Endodermal cell (in vitro differentiated cells): ENCODE measurements at regions not wholly inside any gene's neighbourhood (a gene's known extent, or its start where the extent isn't known, plus 50 kb on each side); places are given as distances from the start of the nearest gene placed in this dataset.

Experiments
- DNase-seq: peaks from one replicate; pipeline ENCODE4 v3.0.0-alpha.2; 2017
- H3K27ac ChIP-seq: 2 replicates; pipeline ENCODE4 v1.5.1; 2013; ENCODE audit warnings: mild to moderate bottlenecking, low read depth, low read length, moderate library complexity
- H3K27me3 ChIP-seq: 2 replicates; pipeline ENCODE4 v1.6.1; 2013; ENCODE audit warnings: mild to moderate bottlenecking, low read length, moderate library complexity; ENCODE audit not compliant: insufficient read depth, control insufficient read depth, poor library complexity, severe bottlenecking
- H3K36me3 ChIP-seq: 2 replicates; pipeline ENCODE4 v1.7.0; 2013; ENCODE audit warnings: mild to moderate bottlenecking, low read length, moderate library complexity; ENCODE audit not compliant: control insufficient read depth, insufficient read depth
- H3K4me1 ChIP-seq: one replicate; pipeline ENCODE4 v1.7.0; 2013; ENCODE audit warnings: low read length; ENCODE audit not compliant: control insufficient read depth, insufficient read depth
- H3K4me3 ChIP-seq: 2 replicates; pipeline ENCODE4 v1.5.1; 2013; ENCODE audit warnings: mild to moderate bottlenecking, low read length, moderate library complexity
- H3K9ac ChIP-seq: 2 replicates; pipeline ENCODE4 v1.6.1; 2013; ENCODE audit warnings: mild to moderate bottlenecking, low read length, moderate library complexity; ENCODE audit not compliant: poor library complexity, severe bottlenecking; ENCODE audit errors: extremely low read depth
- H3K9me3 ChIP-seq: 2 replicates; pipeline ENCODE4 v1.6.1; 2013; ENCODE audit warnings: mild to moderate bottlenecking, low read length, moderate library complexity; ENCODE audit not compliant: control insufficient read depth
- H3K27ac Mint-ChIP-seq: 2 replicates; pipeline ENCODE4 v1.8.0; 2020; ENCODE audit warnings: mixed read lengths
- H3K27me3 Mint-ChIP-seq: 2 replicates; pipeline ENCODE4 v1.8.0; 2021; ENCODE audit warnings: mild to moderate bottlenecking, mixed read lengths; ENCODE audit not compliant: insufficient read depth
- H3K36me3 Mint-ChIP-seq: 2 replicates; pipeline ENCODE4 v1.8.0; 2020; ENCODE audit warnings: low read depth, mixed read lengths
- H3K4me1 Mint-ChIP-seq: 2 replicates; pipeline ENCODE4 v1.8.0; 2020; ENCODE audit warnings: mixed read lengths
- H3K4me3 Mint-ChIP-seq: 2 replicates; pipeline ENCODE4 v1.8.0; 2020; ENCODE audit warnings: mild to moderate bottlenecking, moderate library complexity, mixed read lengths
- H3K9me3 Mint-ChIP-seq: 2 replicates; pipeline ENCODE4 v1.8.0; 2020; ENCODE audit warnings: mild to moderate bottlenecking, mixed read lengths
- CTCF ChIP-seq: fragments of 200-600 bp; sonication (generic); conservative IDR thresholded peaks from 2 replicates; pipeline ENCODE4 v1.5.0; 2021; ENCODE audit warnings: antibody characterized with exemption, mild to moderate bottlenecking
- WGBS, 2 experiments: methylation state at CpG; one replicate each; pipeline versions ENCODE4 v1.1.5 to v1.1.7; 2013; ENCODE audit warnings: missing lambda C conversion rate in 2 of 2, mixed read lengths in 1 of 2; ENCODE audit not compliant: insufficient coverage in 1 of 2, insufficient read length in 1 of 2; 5-methylcytosine and 5-hydroxymethylcytosine counted together

GRCh38 chr3:74124782-74125181, 489.7 kb downstream of the CNTN3 start:
- Histone ChIP-seq H3K27ac (no peak overlapping the region), H3K27me3 (no peaks in the 10 kb centered on the region), H3K4me3 (no peak overlapping the region), H3K36me3 (no peaks in the 10 kb centered on the region), H3K9me3 (peaks cover 6% of the 10 kb centered on the region), H3K9ac (no peak overlapping the region), H3K4me1 (no peaks in the 10 kb centered on the region)
- no peak overlapping the region for H3K4me3 Mint-ChIP-seq
- peaks cover 3% of the 10 kb centered on the region for H3K36me3 Mint-ChIP-seq
- H3K4me1 Mint-ChIP-seq, result no peaks in the 10 kb centered on the region
- 88 to 90% methylated on average over 7 of the region's 7 CpGs for WGBS, 2 experiments
- no peaks in the 10 kb centered on the region for H3K27me3 Mint-ChIP-seq
- peaks cover 12% of the 10 kb centered on the region for H3K9me3 Mint-ChIP-seq
- DNase-seq, result no peak
- no peak overlapping the region for H3K27ac Mint-ChIP-seq
- no peak for TF ChIP-seq CTCF

- no peaks in the 10 kb centered on the region for H3K4me1 Mint-ChIP-seq
- H3K36me3 Mint-ChIP-seq, result peaks cover 3% of the 10 kb centered on the region
Observed at GRCh38 chr3:74122281-74122680, 492.2 kb downstream of the CNTN3 start.

GRCh38 chr3:74121761-74122160, 492.7 kb downstream of the CNTN3 start:
- TF ChIP-seq CTCF, result no peak
- Histone ChIP-seq H3K27ac (no peak overlapping the region), H3K36me3 (no peaks in the 10 kb centered on the region), H3K4me3 (no peak overlapping the region), H3K4me1 (no peaks in the 10 kb centered on the region), H3K27me3 (no peaks in the 10 kb centered on the region), H3K9me3 (peaks cover 6% of the 10 kb centered on the region), H3K9ac (no peak overlapping the region)
- DNase-seq, result no peak
- peaks cover 3% of the 10 kb centered on the region for H3K36me3 Mint-ChIP-seq
- H3K27me3 Mint-ChIP-seq, result no peaks in the 10 kb centered on the region
- no peaks in the 10 kb centered on the region for H3K4me1 Mint-ChIP-seq
- WGBS, 2 experiments, result no CpG with 5 or more reads among the region's 1 CpG
- no peak overlapping the region for H3K27ac Mint-ChIP-seq
- no peak overlapping the region for H3K4me3 Mint-ChIP-seq
- peaks cover 12% of the 10 kb centered on the region for H3K9me3 Mint-ChIP-seq

More at GRCh38 chr3:74122281-74122680, 492.2 kb downstream of the CNTN3 start:
- Histone ChIP-seq H3K9ac (no peak overlapping the region), H3K27me3 (no peaks in the 10 kb centered on the region), H3K36me3 (no peaks in the 10 kb centered on the region), H3K27ac (no peak overlapping the region), H3K4me1 (no peaks in the 10 kb centered on the region), H3K9me3 (peaks cover 6% of the 10 kb centered on the region), H3K4me3 (no peak overlapping the region)
- H3K9me3 Mint-ChIP-seq, result peaks cover 12% of the 10 kb centered on the region
- H3K27ac Mint-ChIP-seq, result no peak overlapping the region
- DNase-seq, result no peak
- no peaks in the 10 kb centered on the region for H3K27me3 Mint-ChIP-seq
- no peak for TF ChIP-seq CTCF
- WGBS, 2 experiments, result 86 to 89% methylated on average over 2 to 3 of the region's 3 CpGs
- H3K4me3 Mint-ChIP-seq, result no peak overlapping the region
